ENCODE measurements at regions not wholly inside any gene's neighbourhood (a gene's known extent, or its start where the extent isn't known, plus 50 kb on each side); places are given as distances from the start of the nearest gene placed in this dataset.

- ChIA-PET POLR2A (no interaction called here), CTCF (ENCODE audit: unreplicated experiment) (interaction anchor here (0.5 kb wide), 1 partner anchor 68 kb away, joined by 3 read pairs; no protein-coding TSS in a partner anchor)
- Histone ChIP-seq H3K9me2 (ENCODE audit: insufficient read depth, low read length) (no peaks in the 10 kb centered on the region), H3K79me2 (ENCODE audit: insufficient read depth, low read depth, low read length) (no peaks in the 10 kb centered on the region), H3K4me2 (ENCODE audit: low read length) (no peak overlapping the region), H3K27ac (ENCODE audit: low read depth, low read length, poor library complexity, severe bottlenecking) (no peak overlapping the region), H3K9me3 (ENCODE audit: low read length) (no peaks in the 10 kb centered on the region), H4K20me1 (ENCODE audit: insufficient read depth, low read length) (no peaks in the 10 kb centered on the region), H3K36me3 (ENCODE audit: insufficient read depth, low read length) (no peaks in the 10 kb centered on the region), H3K4me1 (ENCODE audit: insufficient read depth, low read length, poor library complexity, severe bottlenecking) (no peaks in the 10 kb centered on the region), H2AFZ (ENCODE audit: low read length) (no peak overlapping the region), H3K4me3 (ENCODE audit: low read depth, low read length, poor library complexity, severe bottlenecking) (no peak overlapping the region)
- TF ChIP-seq EZH2phosphoT487 (IDR thresholded peaks at IDR 0.05; ENCODE audit: borderline replicate concordance, low read depth, low read length), result no peak
- TF ChIP-seq CTCF (conservative IDR thresholded peaks at IDR 0.05; ENCODE audit: low read length), result no peak
- intact Hi-C loops (cut with micrococcal nuclease; ENCODE audit: unreplicated experiment), result no loop called here
- DNase-seq (ENCODE audit: low spot score), result no peak
- BruUV-seq (replicated peaks), result no TSS peak
Observed at GRCh38 chr2:2587354-2587753, 256.3 kb upstream of the MYT1L start.

- Histone ChIP-seq H3K27ac (ENCODE audit: low read depth, low read length, poor library complexity, severe bottlenecking) (no peak overlapping the region), H3K36me3 (ENCODE audit: insufficient read depth, low read length) (no peaks in the 10 kb centered on the region), H4K20me1 (ENCODE audit: insufficient read depth, low read length) (no peaks in the 10 kb centered on the region), H3K9me2 (ENCODE audit: insufficient read depth, low read length) (no peaks in the 10 kb centered on the region), H3K9me3 (ENCODE audit: low read length) (no peaks in the 10 kb centered on the region), H3K4me2 (ENCODE audit: low read length) (no peak overlapping the region), H3K4me1 (ENCODE audit: insufficient read depth, low read length, poor library complexity, severe bottlenecking) (no peaks in the 10 kb centered on the region), H3K4me3 (ENCODE audit: low read depth, low read length, poor library complexity, severe bottlenecking) (no peak overlapping the region), H2AFZ (ENCODE audit: low read length) (no peak overlapping the region), H3K79me2 (ENCODE audit: insufficient read depth, low read depth, low read length) (no peaks in the 10 kb centered on the region)
- BruUV-seq (replicated peaks), result no TSS peak
- no peak for DNase-seq (ENCODE audit: low spot score)
- intact Hi-C loops (cut with micrococcal nuclease; ENCODE audit: unreplicated experiment), result no loop called here
- POLR2A ChIA-PET, result no interaction called here
- TF ChIP-seq EZH2phosphoT487 (IDR thresholded peaks at IDR 0.05; ENCODE audit: borderline replicate concordance, low read depth, low read length) (no peak), CTCF (conservative IDR thresholded peaks at IDR 0.05; ENCODE audit: low read length) (no peak)
- CTCF ChIA-PET (ENCODE audit: unreplicated experiment), result no interaction called here
Observed at GRCh38 chr2:2586931-2587330, 255.9 kb upstream of the MYT1L start.

- ChIA-PET POLR2A (no interaction called here), CTCF (ENCODE audit: unreplicated experiment) (no interaction called here)
- Histone ChIP-seq H3K9me2 (ENCODE audit: insufficient read depth, low read length) (no peaks in the 10 kb centered on the region), H3K4me1 (ENCODE audit: insufficient read depth, low read length, poor library complexity, severe bottlenecking) (no peaks in the 10 kb centered on the region), H3K4me3 (ENCODE audit: low read depth, low read length, poor library complexity, severe bottlenecking) (no peak overlapping the region), H4K20me1 (ENCODE audit: insufficient read depth, low read length) (no peaks in the 10 kb centered on the region), H2AFZ (ENCODE audit: low read length) (no peak overlapping the region), H3K4me2 (ENCODE audit: low read length) (no peak overlapping the region), H3K79me2 (ENCODE audit: insufficient read depth, low read depth, low read length) (no peaks in the 10 kb centered on the region), H3K36me3 (ENCODE audit: insufficient read depth, low read length) (no peaks in the 10 kb centered on the region), H3K9me3 (ENCODE audit: low read length) (no peaks in the 10 kb centered on the region), H3K27ac (ENCODE audit: low read depth, low read length, poor library complexity, severe bottlenecking) (no peak overlapping the region)
- BruUV-seq (replicated peaks), result no TSS peak
- intact Hi-C loops (cut with micrococcal nuclease; ENCODE audit: unreplicated experiment), result no loop called here
- DNase-seq (ENCODE audit: low spot score), result no peak
- no peak for TF ChIP-seq CTCF (conservative IDR thresholded peaks at IDR 0.05; ENCODE audit: low read length)
- TF ChIP-seq EZH2phosphoT487 (IDR thresholded peaks at IDR 0.05; ENCODE audit: borderline replicate concordance, low read depth, low read length), result no peak
Observed at GRCh38 chr2:2586068-2586776, 255.1 kb upstream of the MYT1L start.
